Amniotic epithelial cell (primary cell): ENCODE measurements at regions not wholly inside any gene's neighbourhood (a gene's known extent, or its start where the extent isn't known, plus 50 kb on each side); places are given as distances from the start of the nearest gene placed in this dataset.
A peak's percentile ranks its signal among the peaks of the same experiment; 100 is the strongest.
"Not testable (repeated sequence)": the region's sequence is repeated elsewhere in the genome, so short reads cannot be mapped to it uniquely, and the experiment has no call there.

Source experiments
- DNase-seq: peaks from one replicate; pipeline ENCODE4 v3.0.0-alpha.2; 2010; ENCODE audit warnings: low read depth

GRCh38 chr5:71822065-71822464, 103.0 kb downstream of the CARTPT start:
- DNase-seq, result not testable (repeated sequence)

- DNase-seq, result no peak
These were observed 106.9 kb downstream of the CARTPT start for GRCh38 chr5:71825992-71826391.

- no peak for DNase-seq
These were observed 109.4 kb downstream of the CARTPT start for GRCh38 chr5:71828291-71829040.

- no peak for DNase-seq
These were observed 110.1 kb downstream of the CARTPT start for GRCh38 chr5:71829206-71829605.

GRCh38 chr5:71830681-71831539, 111.8 kb downstream of the CARTPT start:
- peak; percentile 70 for DNase-seq

- no peak for DNase-seq
These were observed 114.0 kb downstream of the CARTPT start for GRCh38 chr5:71832812-71833715.

GRCh38 chr5:71834601-71835000, 115.5 kb downstream of the CARTPT start:
- no peak for DNase-seq

GRCh38 chr5:71836084-71836483, 117.0 kb downstream of the CARTPT start:
- peak; percentile 6 for DNase-seq

GRCh38 chr5:71836559-71837112, 117.6 kb downstream of the CARTPT start:
- peak; percentile 88 for DNase-seq

GRCh38 chr5:71838286-71838685, 119.2 kb downstream of the CARTPT start:
- no peak for DNase-seq

- no peak for DNase-seq
These were observed 120.2 kb downstream of the CARTPT start for GRCh38 chr5:71839096-71839884.

GRCh38 chr5:71841107-71841506, 122.0 kb downstream of the CARTPT start:
- no peak for DNase-seq

- DNase-seq, result no peak
These were observed 124.0 kb downstream of the CARTPT start for GRCh38 chr5:71843111-71843510.

- no peak for DNase-seq
These were observed 125.8 kb downstream of the CARTPT start for GRCh38 chr5:71844862-71845261.

- DNase-seq, result no peak
These were observed 140.4 kb downstream of the CARTPT start for GRCh38 chr5:71859515-71859914.

- no peak for DNase-seq
These were observed 141.0 kb downstream of the CARTPT start for GRCh38 chr5:71860048-71860447.

- DNase-seq, result no peak
These were observed 142.6 kb downstream of the CARTPT start for GRCh38 chr5:71861682-71862081.

- no peak for DNase-seq
These were observed 143.0 kb downstream of the CARTPT start for GRCh38 chr5:71862087-71862486.

- DNase-seq, result no peak
These were observed 143.5 kb downstream of the CARTPT start for GRCh38 chr5:71862507-71863060.

GRCh38 chr5:71864730-71865601, 145.9 kb downstream of the CARTPT start:
- peak; percentile 31 for DNase-seq
